ENCODE measurements at regions not wholly inside any gene's neighbourhood (a gene's known extent, or its start where the extent isn't known, plus 50 kb on each side); places are given as distances from the start of the nearest gene placed in this dataset.
"Not testable (repeated sequence)": the region's sequence is repeated elsewhere in the genome, so short reads cannot be mapped to it uniquely, and the experiment has no call there.

DNA sequence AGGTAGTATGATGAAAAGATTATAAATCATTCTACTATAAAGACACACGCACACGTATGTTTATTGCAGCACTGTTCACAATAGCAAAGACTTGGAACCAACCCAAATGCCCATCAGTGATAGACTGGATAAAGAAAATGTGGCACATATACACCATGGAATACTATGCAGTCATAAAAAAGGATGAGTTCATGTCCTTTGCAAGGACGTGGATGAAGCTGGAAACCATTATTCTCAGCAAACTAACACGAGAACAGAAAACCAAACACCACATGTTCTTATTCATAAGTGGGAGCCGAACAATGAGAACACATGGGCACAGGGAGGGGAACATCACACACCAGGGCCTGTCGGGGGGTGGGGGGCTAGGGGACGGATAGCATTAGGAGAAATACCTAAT is 113.9 kb upstream of the OR4F16 start:
- TF ChIP-seq, protein P1, sequence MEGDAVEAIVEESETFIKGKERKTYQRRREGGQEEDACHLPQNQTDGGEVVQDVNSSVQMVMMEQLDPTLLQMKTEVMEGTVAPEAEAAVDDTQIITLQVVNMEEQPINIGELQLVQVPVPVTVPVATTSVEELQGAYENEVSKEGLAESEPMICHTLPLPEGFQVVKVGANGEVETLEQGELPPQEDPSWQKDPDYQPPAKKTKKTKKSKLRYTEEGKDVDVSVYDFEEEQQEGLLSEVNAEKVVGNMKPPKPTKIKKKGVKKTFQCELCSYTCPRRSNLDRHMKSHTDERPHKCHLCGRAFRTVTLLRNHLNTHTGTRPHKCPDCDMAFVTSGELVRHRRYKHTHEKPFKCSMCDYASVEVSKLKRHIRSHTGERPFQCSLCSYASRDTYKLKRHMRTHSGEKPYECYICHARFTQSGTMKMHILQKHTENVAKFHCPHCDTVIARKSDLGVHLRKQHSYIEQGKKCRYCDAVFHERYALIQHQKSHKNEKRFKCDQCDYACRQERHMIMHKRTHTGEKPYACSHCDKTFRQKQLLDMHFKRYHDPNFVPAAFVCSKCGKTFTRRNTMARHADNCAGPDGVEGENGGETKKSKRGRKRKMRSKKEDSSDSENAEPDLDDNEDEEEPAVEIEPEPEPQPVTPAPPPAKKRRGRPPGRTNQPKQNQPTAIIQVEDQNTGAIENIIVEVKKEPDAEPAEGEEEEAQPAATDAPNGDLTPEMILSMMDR (conservative IDR thresholded peaks at IDR 0.05; ENCODE audit: low read length): not testable (repeated sequence)
- TF ChIP-seq EZH2phosphoT487 (IDR thresholded peaks at IDR 0.05; ENCODE audit: borderline replicate concordance): not testable (repeated sequence)

All from Loucy (cell line).